ENCODE measurements at regions not wholly inside any gene's neighbourhood (a gene's known extent, or its start where the extent isn't known, plus 50 kb on each side); places are given as distances from the start of the nearest gene placed in this dataset.
"Not testable (repeated sequence)": the region's sequence is repeated elsewhere in the genome, so short reads cannot be mapped to it uniquely, and the experiment has no call there.

- no peaks in the 10 kb centered on the region for H3K36me3 ChIP-seq (ENCODE audit: control insufficient read depth, insufficient read depth, low read length)
- no peak for TF ChIP-seq EZH2 (IDR thresholded peaks at IDR 0.05; ENCODE audit: low read length, missing control alignments)
- TF ChIP-seq, protein P1, sequence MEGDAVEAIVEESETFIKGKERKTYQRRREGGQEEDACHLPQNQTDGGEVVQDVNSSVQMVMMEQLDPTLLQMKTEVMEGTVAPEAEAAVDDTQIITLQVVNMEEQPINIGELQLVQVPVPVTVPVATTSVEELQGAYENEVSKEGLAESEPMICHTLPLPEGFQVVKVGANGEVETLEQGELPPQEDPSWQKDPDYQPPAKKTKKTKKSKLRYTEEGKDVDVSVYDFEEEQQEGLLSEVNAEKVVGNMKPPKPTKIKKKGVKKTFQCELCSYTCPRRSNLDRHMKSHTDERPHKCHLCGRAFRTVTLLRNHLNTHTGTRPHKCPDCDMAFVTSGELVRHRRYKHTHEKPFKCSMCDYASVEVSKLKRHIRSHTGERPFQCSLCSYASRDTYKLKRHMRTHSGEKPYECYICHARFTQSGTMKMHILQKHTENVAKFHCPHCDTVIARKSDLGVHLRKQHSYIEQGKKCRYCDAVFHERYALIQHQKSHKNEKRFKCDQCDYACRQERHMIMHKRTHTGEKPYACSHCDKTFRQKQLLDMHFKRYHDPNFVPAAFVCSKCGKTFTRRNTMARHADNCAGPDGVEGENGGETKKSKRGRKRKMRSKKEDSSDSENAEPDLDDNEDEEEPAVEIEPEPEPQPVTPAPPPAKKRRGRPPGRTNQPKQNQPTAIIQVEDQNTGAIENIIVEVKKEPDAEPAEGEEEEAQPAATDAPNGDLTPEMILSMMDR (conservative IDR thresholded peaks at IDR 0.05 in 1 of 2, IDR thresholded peaks at IDR 0.05 in 1 of 2; ENCODE audit: low read depth in 1 of 2, low read length in 2 of 2): no peak
- no peak for DNase-seq (ENCODE audit: low read depth in 2 of 2)
- no peak overlapping the region for H3K4me3 ChIP-seq (replicated peaks in 1 of 4; ENCODE audit: control extremely low read depth in 1 of 4, insufficient read depth in 1 of 4, low read depth in 3 of 4, low read length in 4 of 4)
- H3K79me2 ChIP-seq (ENCODE audit: control insufficient read depth, insufficient read depth, low read length): no peaks in the 10 kb centered on the region
- no peak overlapping the region for H2AFZ ChIP-seq (ENCODE audit: low read length)
- no peaks in the 10 kb centered on the region for H3K27me3 ChIP-seq (ENCODE audit: control insufficient read depth, insufficient read depth, low read length)
- no peaks in the 10 kb centered on the region for H3K4me1 ChIP-seq (ENCODE audit: control insufficient read depth, extremely low read depth, insufficient read depth, low read length)
- H3K4me2 ChIP-seq (ENCODE audit: extremely low read depth, insufficient read depth, low read length): no peak overlapping the region
- no peaks in the 10 kb centered on the region for H3K9me3 ChIP-seq (ENCODE audit: control insufficient read depth, insufficient read depth, low read depth, low read length)
- H3K27ac ChIP-seq (ENCODE audit: insufficient read depth, low read length): no peak overlapping the region
- no peaks in the 10 kb centered on the region for H4K20me1 ChIP-seq (ENCODE audit: control insufficient read depth, extremely low read depth, insufficient read depth, low read length)
- no peak overlapping the region for H3K9ac ChIP-seq (ENCODE audit: insufficient read depth, low read length)
Measured at GRCh38 chr10:124242365-124242764, 149.0 kb upstream of the CHST15 start.

GRCh38 chr10:124241510-124241909 lies 148.1 kb upstream of the CHST15 start:
- H3K9ac ChIP-seq (ENCODE audit: insufficient read depth, low read length); DNase-seq (ENCODE audit: low read depth in 2 of 2); H2AFZ ChIP-seq (ENCODE audit: low read length); H4K20me1 ChIP-seq (ENCODE audit: control insufficient read depth, extremely low read depth, insufficient read depth, low read length); H3K4me1 ChIP-seq (ENCODE audit: control insufficient read depth, extremely low read depth, insufficient read depth, low read length); H3K79me2 ChIP-seq (ENCODE audit: control insufficient read depth, insufficient read depth, low read length); H3K4me2 ChIP-seq (ENCODE audit: extremely low read depth, insufficient read depth, low read length); H3K27ac ChIP-seq (ENCODE audit: insufficient read depth, low read length); H3K36me3 ChIP-seq (ENCODE audit: control insufficient read depth, insufficient read depth, low read length); H3K4me3 ChIP-seq (replicated peaks in 1 of 4; ENCODE audit: control extremely low read depth in 1 of 4, insufficient read depth in 1 of 4, low read depth in 3 of 4, low read length in 4 of 4); H3K27me3 ChIP-seq (ENCODE audit: control insufficient read depth, insufficient read depth, low read length); H3K9me3 ChIP-seq (ENCODE audit: control insufficient read depth, insufficient read depth, low read depth, low read length): not testable (repeated sequence)

DNA sequence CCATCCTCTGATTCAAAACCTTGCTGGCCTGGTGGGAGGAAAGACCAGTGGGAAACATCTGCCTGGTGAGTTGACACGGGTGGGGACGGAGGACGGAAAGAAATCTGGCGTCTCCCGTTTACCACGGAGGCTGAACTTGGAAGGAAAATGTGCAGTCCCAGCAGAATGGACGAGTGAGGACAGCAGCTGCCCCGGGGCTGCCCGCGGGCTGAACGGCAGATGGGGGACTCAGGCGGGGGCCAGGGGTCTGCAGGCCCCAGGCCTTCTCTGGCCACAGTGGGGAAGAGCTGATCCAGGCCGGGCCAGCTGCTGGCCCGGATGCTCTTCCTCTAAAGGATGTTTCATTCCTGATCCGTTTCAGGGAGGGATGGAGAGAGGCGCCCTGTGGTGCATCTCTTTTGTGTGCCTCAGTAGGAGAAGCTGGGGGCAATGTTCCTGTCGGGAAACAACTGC lies 147.5 kb upstream of the CHST15 start:
- H3K27me3 ChIP-seq (ENCODE audit: control insufficient read depth, insufficient read depth, low read length): no peaks in the 10 kb centered on the region
- no peaks in the 10 kb centered on the region for H4K20me1 ChIP-seq (ENCODE audit: control insufficient read depth, extremely low read depth, insufficient read depth, low read length)
- no peaks in the 10 kb centered on the region for H3K36me3 ChIP-seq (ENCODE audit: control insufficient read depth, insufficient read depth, low read length)
- H3K4me1 ChIP-seq (ENCODE audit: control insufficient read depth, extremely low read depth, insufficient read depth, low read length): no peaks in the 10 kb centered on the region
- H2AFZ ChIP-seq (ENCODE audit: low read length): no peak overlapping the region
- H3K9me3 ChIP-seq (ENCODE audit: control insufficient read depth, insufficient read depth, low read depth, low read length): no peaks in the 10 kb centered on the region
- H3K27ac ChIP-seq (ENCODE audit: insufficient read depth, low read length): no peak overlapping the region
- TF ChIP-seq, protein P1 (conservative IDR thresholded peaks at IDR 0.05 in 1 of 2, IDR thresholded peaks at IDR 0.05 in 1 of 2; ENCODE audit: low read depth in 1 of 2, low read length in 2 of 2): no peak
- TF ChIP-seq EZH2 (IDR thresholded peaks at IDR 0.05; ENCODE audit: low read length, missing control alignments): no peak
- no peak overlapping the region for H3K4me2 ChIP-seq (ENCODE audit: extremely low read depth, insufficient read depth, low read length)
- H3K4me3 ChIP-seq (replicated peaks in 1 of 4; ENCODE audit: control extremely low read depth in 1 of 4, insufficient read depth in 1 of 4, low read depth in 3 of 4, low read length in 4 of 4): no peak overlapping the region
- no peaks in the 10 kb centered on the region for H3K79me2 ChIP-seq (ENCODE audit: control insufficient read depth, insufficient read depth, low read length)
- no peak overlapping the region for H3K9ac ChIP-seq (ENCODE audit: insufficient read depth, low read length)
- no peak for DNase-seq (ENCODE audit: low read depth in 2 of 2)

All from fibroblast of lung (primary cell).